Transverse colon (tissue), 4 donors: ENCODE measurements at regions not wholly inside any gene's neighbourhood (a gene's known extent, or its start where the extent isn't known, plus 50 kb on each side); places are given as distances from the start of the nearest gene placed in this dataset.

ENCODE experiments used
- CTCF ChIP-seq, 5 experiments: fragments of 200-600 bp in 3 of 5; fragments of 450-650 bp in 2 of 5; sonication (generic) in 3 of 5; IDR thresholded peaks; 1 replicate in 2 of 5; 2 replicates in 3 of 5; pipeline ENCODE4 v1.5.1; 2016 to 2017; ENCODE audit warnings: antibody characterized with exemption in 5 of 5, inconsistent platforms in 3 of 5, mild to moderate bottlenecking in 2 of 5, moderate library complexity in 1 of 5
- POLR2AphosphoS5 ChIP-seq, 3 donors: sonication (generic); formaldehyde crosslinking; IDR thresholded peaks; one replicate each; pipeline ENCODE4 v1.6.1; 2016; ENCODE audit warnings: antibody characterized with exemption in 3 of 3

- no peak for TF ChIP-seq CTCF (IDR thresholded peaks at IDR 0.05)
- TF ChIP-seq POLR2AphosphoS5 (IDR thresholded peaks at IDR 0.05): no peak
These were observed 155.5 kb upstream of the KRR1 start for GRCh38 chr12:75666939-75667334.
